Upper lobe of left lung (tissue), 6 donors: ENCODE measurements at regions not wholly inside any gene's neighbourhood (a gene's known extent, or its start where the extent isn't known, plus 50 kb on each side); places are given as distances from the start of the nearest gene placed in this dataset.

ENCODE experiments used
- ATAC-seq, 2 donors: fragments of 200-7000 bp; cut with Tn5 transposase; one replicate each; pipeline ENCODE4 v1.9.1; 2022; ENCODE audit warnings: mild to moderate bottlenecking in 2 of 2, moderate library complexity in 2 of 2; ENCODE audit not compliant: low FRiP score in 2 of 2
- DNase-seq, 2 donors: peaks; one replicate each; pipeline ENCODE4 v3.0.0-alpha.2; 2019 to 2020
- H3K27ac ChIP-seq, 4 donors: fragments of 200-600 bp; sonication (generic); one replicate each; pipeline ENCODE4 v1.5.1; 2016 to 2019
- H3K27me3 ChIP-seq, 4 donors: fragments of 200-600 bp; sonication (generic); one replicate each; pipeline ENCODE4 v1.5.1; 2017 to 2019
- H3K36me3 ChIP-seq, 4 donors: fragments of 200-600 bp; sonication (generic); one replicate each; pipeline ENCODE4 v1.5.1; 2016 to 2019
- H3K4me1 ChIP-seq, 4 donors: fragments of 200-600 bp; sonication (generic); one replicate each; pipeline ENCODE4 v1.5.1; 2018 to 2019
- H3K4me3 ChIP-seq, 4 donors: fragments of 200-600 bp; sonication (generic); one replicate each; pipeline ENCODE4 v1.5.1; 2017 to 2019; ENCODE audit warnings: mild to moderate bottlenecking in 2 of 4, moderate library complexity in 1 of 4
- H3K9me3 ChIP-seq, 4 donors: fragments of 200-600 bp; sonication (generic); one replicate each; pipeline ENCODE4 v1.5.1; 2018 to 2019
- CTCF ChIP-seq, 6 experiments: fragments of 450-650 bp in 4 of 6; fragments of 200-600 bp in 2 of 6; sonication (generic) in 2 of 6; IDR thresholded peaks; one replicate each; pipeline ENCODE4 v1.5.1; 2016 to 2019; ENCODE audit warnings: antibody characterized with exemption in 6 of 6
- EP300 ChIP-seq, 4 donors: sonication (generic); formaldehyde crosslinking; IDR thresholded peaks; one replicate each; pipeline ENCODE4 v1.5.1; 2017; ENCODE audit warnings: antibody characterized with exemption in 4 of 4, control low read depth in 2 of 4
- POLR2A ChIP-seq, 4 donors: fragments of 450-650 bp; IDR thresholded peaks; one replicate each; pipeline ENCODE4 v1.5.1; 2016 to 2017; ENCODE audit warnings: antibody characterized with exemption in 4 of 4, mild to moderate bottlenecking in 2 of 4
- POLR2AphosphoS5 ChIP-seq, 2 donors: sonication (generic); formaldehyde crosslinking; IDR thresholded peaks; one replicate each; pipeline ENCODE4 v1.5.1; 2017; ENCODE audit warnings: antibody characterized with exemption in 2 of 2
- WGBS, 2 donors: methylation state at CpG; one replicate each; pipeline ENCODE4 v1.1.5; 2017 to 2018; 5-methylcytosine and 5-hydroxymethylcytosine counted together
- donor health status: DM: no; HTN: no; CAD: no; lungs with moderate emphysema.
- donor health status: DM: no; HTN: yes; CAD: no; lungs with severe emphysema.

GRCh38 chr2:14284244-14284643 is 348.3 kb upstream of the LRATD1 start:
- no peak for ATAC-seq
- no peaks in the 10 kb centered on the region for H3K27me3 ChIP-seq
- no peaks in the 10 kb centered on the region for H3K9me3 ChIP-seq
- no peaks in the 10 kb centered on the region for H3K4me1 ChIP-seq
- no peak for DNase-seq
- H3K27ac ChIP-seq, result no peak overlapping the region
- no peaks in the 10 kb centered on the region for H3K36me3 ChIP-seq
- no peak for TF ChIP-seq CTCF (IDR thresholded peaks at IDR 0.05)
- no peak for TF ChIP-seq EP300 (IDR thresholded peaks at IDR 0.05)
- no peak for TF ChIP-seq POLR2A (IDR thresholded peaks at IDR 0.05)
- H3K4me3 ChIP-seq, result no peak overlapping the region

DNA sequence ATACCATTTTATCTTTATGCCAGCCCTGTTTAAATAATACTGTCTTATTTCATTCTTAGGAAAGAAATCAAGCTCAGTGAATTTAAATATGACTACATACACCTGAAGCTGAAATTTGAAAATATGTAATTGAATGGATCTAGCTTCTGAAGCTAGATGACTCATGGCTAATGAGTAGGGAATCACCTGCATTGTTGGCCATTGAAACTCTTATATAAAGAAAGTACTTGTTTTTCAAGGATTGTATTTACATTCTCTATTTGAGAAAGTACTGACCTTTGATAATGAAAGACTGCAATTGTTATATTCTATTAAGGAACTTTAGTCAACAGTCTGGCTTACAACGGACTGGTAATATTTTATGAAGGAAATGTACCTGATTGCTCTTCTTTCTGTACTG is 346.7 kb upstream of the LRATD1 start:
- Histone ChIP-seq H3K4me3 (no peak overlapping the region), H3K27ac (no peak overlapping the region), H3K27me3 (no peaks in the 10 kb centered on the region), H3K4me1 (no peaks in the 10 kb centered on the region), H3K9me3 (no peaks in the 10 kb centered on the region), H3K36me3 (no peaks in the 10 kb centered on the region)
- no peak for TF ChIP-seq POLR2A (IDR thresholded peaks at IDR 0.05)
- no peak for TF ChIP-seq EP300 (IDR thresholded peaks at IDR 0.05)
- TF ChIP-seq POLR2AphosphoS5 (IDR thresholded peaks at IDR 0.05), result no peak
- no peak for TF ChIP-seq CTCF (IDR thresholded peaks at IDR 0.05)
- no peak for ATAC-seq
- 57 to 58% methylated on average over 1 of the region's 1 CpG for WGBS, 2 donors
- no peak for DNase-seq

DNA sequence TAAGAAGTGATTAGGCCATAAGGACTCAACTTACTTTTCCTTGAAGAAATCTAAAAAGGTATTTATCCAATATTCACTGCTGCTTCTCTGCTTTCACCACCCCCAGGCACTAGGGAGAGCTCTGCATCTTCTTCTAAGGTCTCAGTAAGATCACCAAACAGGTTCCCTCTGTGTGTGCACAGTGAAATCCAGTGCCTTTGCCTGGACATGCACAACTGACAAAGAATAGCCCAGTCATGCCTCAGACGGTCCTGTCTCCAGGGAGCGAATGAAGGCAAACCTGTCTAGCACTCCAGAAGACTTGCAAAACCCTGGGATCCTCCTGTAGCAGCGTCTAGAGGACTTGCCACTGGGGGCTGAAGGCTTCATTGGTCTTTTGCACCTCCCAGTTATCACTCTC is 344.5 kb upstream of the LRATD1 start:
- Histone ChIP-seq H3K27ac (no peak overlapping the region), H3K36me3 (no peaks in the 10 kb centered on the region), H3K4me1 (no peaks in the 10 kb centered on the region), H3K9me3 (no peaks in the 10 kb centered on the region), H3K27me3 (no peaks in the 10 kb centered on the region), H3K4me3 (no peak overlapping the region)
- DNase-seq, result no peak
- WGBS, 2 donors, result 40 to 59% methylated on average over 1 to 3 of the region's 3 CpGs
- peak; percentile 12 to 49 for ATAC-seq
- no peak for TF ChIP-seq POLR2A (IDR thresholded peaks at IDR 0.05)
- no peak for TF ChIP-seq POLR2AphosphoS5 (IDR thresholded peaks at IDR 0.05)
- no peak for TF ChIP-seq CTCF (IDR thresholded peaks at IDR 0.05)
- TF ChIP-seq EP300 (IDR thresholded peaks at IDR 0.05), result no peak

DNA sequence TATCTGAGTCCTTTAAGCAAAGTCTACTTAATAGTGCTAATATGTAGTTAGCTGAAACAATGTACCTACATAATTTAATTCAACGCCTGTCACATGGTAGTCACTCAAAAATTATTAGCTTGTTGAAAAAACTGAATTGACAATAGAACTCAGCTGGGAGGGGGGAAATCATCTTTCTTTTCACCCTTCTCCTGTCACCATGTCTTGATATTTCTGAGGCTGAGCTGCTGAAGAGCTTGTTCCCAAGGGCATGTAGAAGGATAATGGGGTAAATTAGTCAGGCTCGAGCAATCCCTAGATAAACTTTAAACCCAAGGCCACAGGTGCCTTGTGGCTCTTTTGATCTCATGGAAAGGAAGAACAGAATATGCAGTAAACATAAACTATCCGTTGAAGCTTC is 339.6 kb upstream of the LRATD1 start:
- WGBS, 2 donors, result 50 to 58% methylated on average over 3 of the region's 3 CpGs
- DNase-seq (no peak), ATAC-seq (no peak)
- H3K27me3 ChIP-seq, result no peaks in the 10 kb centered on the region
- H3K4me1 ChIP-seq, result no peaks in the 10 kb centered on the region
- no peak overlapping the region for H3K4me3 ChIP-seq
- no peak overlapping the region for H3K27ac ChIP-seq
- TF ChIP-seq EP300 (IDR thresholded peaks at IDR 0.05), result no peak
- no peak for TF ChIP-seq POLR2AphosphoS5 (IDR thresholded peaks at IDR 0.05)
- no peak for TF ChIP-seq POLR2A (IDR thresholded peaks at IDR 0.05)
- no peak for TF ChIP-seq CTCF (IDR thresholded peaks at IDR 0.05)
- no peaks in the 10 kb centered on the region for H3K36me3 ChIP-seq
- H3K9me3 ChIP-seq, result no peaks in the 10 kb centered on the region

GRCh38 chr2:14297340-14297739 is 335.2 kb upstream of the LRATD1 start:
- 58 to 81% methylated on average over 2 of the region's 2 CpGs for whole genome bisulfite sequencing, 2 donors
- TF ChIP-seq POLR2AphosphoS5 (IDR thresholded peaks at IDR 0.05), result no peak
- TF ChIP-seq CTCF (IDR thresholded peaks at IDR 0.05), result no peak
- TF ChIP-seq EP300 (IDR thresholded peaks at IDR 0.05), result no peak
- TF ChIP-seq POLR2A (IDR thresholded peaks at IDR 0.05), result no peak
- ATAC-seq, result no peak

More at GRCh38 chr2:14297340-14297739, 335.2 kb upstream of the LRATD1 start:
- H3K27me3 ChIP-seq, result no peaks in the 10 kb centered on the region
- no peaks in the 10 kb centered on the region for H3K36me3 ChIP-seq
- DNase-seq, result no peak
- no peak overlapping the region for H3K27ac ChIP-seq
- H3K9me3 ChIP-seq, result no peaks in the 10 kb centered on the region
- no peaks in the 10 kb centered on the region for H3K4me1 ChIP-seq
- H3K4me3 ChIP-seq, result no peak overlapping the region
